GM19238 (cell line): ENCODE measurements at regions not wholly inside any gene's neighbourhood (a gene's known extent, or its start where the extent isn't known, plus 50 kb on each side); places are given as distances from the start of the nearest gene placed in this dataset.
"Not testable (repeated sequence)": the region's sequence is repeated elsewhere in the genome, so short reads cannot be mapped to it uniquely, and the experiment has no call there.

Source experiments
- DNase-seq: peaks from one replicate; pipeline ENCODE4 v3.0.0; 2011; ENCODE audit warnings: low spot score; ENCODE audit not compliant: insufficient read length

GRCh38 chr3:82038556-82038955 lies 277.1 kb upstream of the GBE1 start:
- no peak for DNase-seq

GRCh38 chr3:82033186-82033585 lies 271.7 kb upstream of the GBE1 start:
- DNase-seq: no peak

DNA sequence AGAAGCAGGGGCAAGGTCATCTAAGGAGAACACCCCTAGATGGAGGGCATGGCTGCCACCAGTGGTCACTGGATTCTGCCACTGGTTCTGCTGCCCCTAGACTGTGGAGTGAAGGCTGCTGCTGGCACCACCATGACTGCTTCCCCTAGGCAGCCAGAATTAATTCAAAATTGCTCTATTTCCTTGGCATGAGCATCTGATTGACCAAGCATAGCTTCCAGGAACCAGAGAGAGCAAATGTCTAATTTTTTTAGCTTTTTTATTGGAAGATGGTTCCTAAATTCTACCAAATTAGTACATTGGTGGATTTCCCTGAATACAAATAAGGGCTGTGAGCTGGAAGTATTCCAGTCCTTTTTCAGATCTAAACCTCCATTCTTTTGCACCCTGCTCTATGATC lies 270.2 kb upstream of the GBE1 start:
- no peak for DNase-seq

DNA sequence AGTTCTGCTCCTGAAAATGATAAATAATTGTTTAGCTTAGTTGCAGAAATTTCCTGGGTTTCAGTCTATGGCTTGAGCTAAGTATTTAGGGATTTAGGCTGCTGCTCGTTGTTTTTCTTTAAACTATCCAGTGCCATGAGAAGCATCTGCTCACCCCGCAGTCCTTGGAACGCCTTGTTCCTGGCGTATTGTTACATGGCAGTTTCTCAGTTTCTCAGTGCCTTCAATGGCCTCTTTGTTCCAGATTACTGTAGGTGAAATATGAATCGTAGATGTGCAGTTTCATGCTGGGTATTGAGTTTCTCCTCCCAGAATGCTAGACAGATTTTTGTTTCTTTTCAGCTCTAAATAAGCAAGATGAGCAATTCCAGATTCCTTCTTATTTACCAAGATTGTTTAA lies 269.5 kb upstream of the GBE1 start:
- no peak for DNase-seq

DNA sequence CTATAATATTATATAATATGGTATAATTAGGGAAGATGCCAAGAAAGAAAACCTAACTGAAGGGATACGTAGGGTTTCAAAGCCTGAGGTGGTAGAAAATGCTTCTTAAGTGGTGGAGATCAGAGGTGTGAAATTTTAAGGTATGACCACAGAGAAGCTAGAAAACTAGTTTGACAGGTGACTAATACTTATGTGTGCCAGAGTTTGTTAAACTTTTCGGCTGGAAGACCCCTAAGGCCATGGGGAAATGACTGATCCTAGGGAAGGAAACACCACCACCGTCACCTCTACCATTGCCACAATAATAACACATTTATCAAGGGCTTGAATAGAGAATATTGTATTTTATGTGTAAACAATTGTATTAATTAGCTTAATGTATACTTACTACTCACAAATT lies 261.4 kb upstream of the GBE1 start:
- DNase-seq: no peak

- no peak for DNase-seq
Observed at GRCh38 chr3:82020282-82020681, 258.8 kb upstream of the GBE1 start.

DNA sequence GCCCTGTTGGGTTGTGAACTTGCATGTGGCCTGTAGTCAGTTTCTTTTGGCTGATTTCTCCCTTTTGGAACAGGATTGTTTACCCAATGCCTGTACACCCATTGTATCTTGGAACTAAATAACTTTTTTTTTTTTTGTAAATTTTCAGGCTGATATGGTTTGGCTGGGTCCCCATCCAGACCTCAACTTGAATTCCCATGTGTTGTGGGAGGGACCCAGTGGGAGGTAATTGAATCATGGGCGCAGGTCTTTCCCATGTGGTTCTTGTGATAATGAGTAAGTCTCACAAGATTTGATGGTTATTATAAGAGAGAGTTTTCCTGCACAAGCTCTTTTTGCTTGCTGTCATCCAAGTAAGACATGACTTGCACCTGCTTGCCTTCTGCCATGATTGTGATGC lies 253.8 kb upstream of the GBE1 start:
- DNase-seq: no peak

GRCh38 chr3:82012775-82013174 lies 251.3 kb upstream of the GBE1 start:
- no peak for DNase-seq

DNA sequence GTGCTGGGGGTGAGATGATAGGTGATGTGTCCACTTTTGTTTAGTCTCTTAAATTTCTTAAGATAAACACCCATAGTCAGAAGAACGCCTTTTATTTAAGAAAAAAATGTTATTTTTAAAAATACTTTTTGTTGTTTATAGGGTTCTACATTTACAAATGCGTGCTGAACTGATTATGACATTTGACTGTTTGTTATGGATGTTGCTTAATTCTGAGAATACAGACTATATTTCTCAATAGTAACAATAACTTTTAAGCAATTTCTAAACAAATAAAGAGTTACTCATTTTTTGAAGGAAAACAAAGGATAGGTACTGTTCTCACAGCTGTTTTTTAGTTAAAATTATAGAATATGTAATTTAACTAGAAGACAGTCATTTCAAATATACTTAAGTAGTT lies 249.9 kb upstream of the GBE1 start:
- DNase-seq: no peak

GRCh38 chr3:82005266-82005665 lies 243.8 kb upstream of the GBE1 start:
- no peak for DNase-seq

GRCh38 chr3:82004266-82004665 lies 242.8 kb upstream of the GBE1 start:
- no peak for DNase-seq

DNA sequence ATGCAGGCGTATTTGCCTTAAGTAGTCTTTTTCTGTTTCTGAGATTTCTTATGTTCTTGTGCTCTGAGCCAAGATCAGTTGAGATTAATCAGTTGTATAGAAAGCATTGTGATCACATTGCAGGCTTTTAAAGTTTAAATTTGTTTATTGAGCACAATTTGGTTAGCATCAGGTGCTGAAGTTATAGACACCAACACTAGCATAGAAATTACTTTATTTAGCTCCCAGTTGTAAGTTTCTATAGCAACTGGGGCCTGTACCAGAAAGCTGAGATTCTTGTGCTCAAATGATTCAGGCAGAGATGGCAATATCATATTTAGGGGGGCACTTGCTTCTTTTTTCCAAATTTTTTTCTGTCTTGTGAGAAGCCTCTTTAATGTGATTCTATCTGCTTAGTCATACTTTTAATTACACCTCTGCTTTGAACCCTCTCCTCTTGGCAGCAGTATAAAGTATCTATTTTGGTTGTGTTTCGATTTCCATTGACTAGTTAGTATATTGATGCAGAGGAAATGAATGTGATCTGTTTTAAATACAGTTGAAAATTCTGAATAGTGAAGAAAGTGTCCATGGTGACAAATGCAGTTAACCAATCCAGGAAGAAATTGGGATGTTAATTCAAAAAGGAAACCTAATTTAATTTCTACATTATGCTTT lies 241.7 kb upstream of the GBE1 start:
- DNase-seq: no peak

DNA sequence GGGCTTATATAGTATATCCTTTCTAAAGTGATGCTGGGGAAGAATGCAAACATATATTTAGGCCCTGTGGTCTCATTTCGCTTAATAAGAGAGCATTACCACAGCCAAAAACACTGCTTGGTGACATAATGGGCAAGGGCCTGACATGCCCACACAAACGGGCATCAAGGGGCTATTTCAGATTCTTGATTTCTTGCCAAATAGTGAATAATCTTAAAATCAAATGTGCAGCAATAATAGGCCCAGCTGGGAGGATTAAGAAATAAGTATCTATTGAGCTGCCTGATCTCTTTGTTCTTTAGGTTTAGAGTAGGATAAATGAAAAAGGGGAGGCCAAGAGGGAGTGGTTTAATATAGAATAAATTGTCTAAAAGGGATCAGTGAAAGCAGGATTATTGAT lies 241.0 kb upstream of the GBE1 start:
- DNase-seq: no peak

DNA sequence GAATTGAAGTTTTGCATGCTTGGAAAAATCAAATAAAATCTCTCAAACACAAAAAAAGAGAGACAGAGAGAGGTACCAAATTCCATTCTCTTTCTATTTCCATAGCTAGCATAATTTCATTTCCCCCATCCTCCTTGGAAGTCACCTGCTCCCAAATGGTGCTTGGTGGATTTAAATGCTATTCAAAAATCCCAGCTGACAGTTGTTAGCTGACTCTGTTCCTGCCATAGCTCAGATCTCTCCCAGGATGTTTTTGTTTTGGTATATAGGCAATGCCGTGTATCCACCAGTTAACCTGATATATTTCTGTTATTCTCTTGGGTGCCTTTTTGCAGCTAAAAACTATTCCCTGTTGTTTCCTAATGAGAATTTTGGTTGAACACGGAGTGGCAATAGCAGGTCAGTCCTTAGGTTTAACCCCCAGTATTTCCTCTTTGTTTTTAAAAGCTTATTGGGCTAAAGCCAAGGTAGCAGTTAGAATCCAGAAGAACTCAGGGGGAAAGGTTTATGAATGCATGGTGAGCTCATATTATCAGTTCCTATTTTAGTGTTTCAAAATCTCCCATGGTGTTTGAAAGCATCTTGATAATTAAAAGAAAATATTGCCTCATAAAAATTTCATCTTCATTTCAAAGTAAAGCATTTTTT lies 240.0 kb upstream of the GBE1 start:
- no peak for DNase-seq

DNA sequence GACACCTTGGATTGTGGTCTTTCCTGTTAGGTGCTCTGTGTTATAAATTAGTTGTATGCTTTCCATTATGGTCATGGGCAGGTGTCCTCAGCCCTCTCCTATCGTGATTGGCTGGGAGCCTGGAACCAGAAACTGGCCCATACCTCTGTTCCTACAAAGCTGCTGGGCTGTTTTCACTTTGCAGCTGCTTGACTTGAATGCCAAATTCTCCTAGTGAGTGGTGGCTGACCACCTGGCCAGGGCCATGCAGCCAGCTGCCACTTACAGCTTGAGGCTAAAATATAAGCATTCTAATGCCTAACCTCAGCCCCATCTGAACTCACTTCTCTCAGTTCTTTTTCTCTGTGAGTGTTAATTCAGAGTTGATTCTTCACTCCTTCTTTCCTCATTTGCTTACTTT lies 239.3 kb upstream of the GBE1 start:
- DNase-seq: no peak

GRCh38 chr3:82000350-82000749 lies 238.9 kb upstream of the GBE1 start:
- DNase-seq: no peak

- no peak for DNase-seq
Observed at GRCh38 chr3:81998907-81999306, 237.5 kb upstream of the GBE1 start.

DNA sequence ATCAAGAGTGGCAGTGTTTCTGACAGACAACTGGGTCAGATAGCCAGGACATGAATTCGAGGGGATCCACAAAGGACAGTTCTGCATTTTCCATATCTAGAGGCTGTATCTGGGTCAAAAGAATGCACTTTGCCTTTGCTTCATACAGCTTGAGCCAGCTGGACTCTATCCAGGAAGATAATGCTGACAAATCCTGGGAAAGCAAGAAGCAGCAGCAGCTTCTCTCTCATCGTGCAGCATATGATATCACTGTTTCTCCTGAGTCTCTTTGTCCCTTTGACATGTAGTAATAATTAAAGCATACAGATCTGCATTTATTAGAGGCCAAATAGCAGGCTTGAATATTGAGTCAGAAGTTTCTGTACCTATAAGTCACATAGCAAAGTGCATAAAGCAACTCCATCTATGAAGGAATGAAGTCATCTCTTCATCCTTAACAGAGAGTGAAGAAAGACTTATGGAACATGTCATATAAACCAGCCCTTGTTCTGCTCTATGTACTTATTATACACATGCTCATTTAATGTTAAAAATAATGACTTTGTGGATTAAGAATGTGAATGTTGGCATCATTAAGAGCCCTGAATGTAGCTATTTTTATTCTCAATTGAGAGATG lies 236.8 kb upstream of the GBE1 start:
- no peak for DNase-seq

- DNase-seq: no peak
Observed at GRCh38 chr3:81997390-81997789, 235.9 kb upstream of the GBE1 start.

DNA sequence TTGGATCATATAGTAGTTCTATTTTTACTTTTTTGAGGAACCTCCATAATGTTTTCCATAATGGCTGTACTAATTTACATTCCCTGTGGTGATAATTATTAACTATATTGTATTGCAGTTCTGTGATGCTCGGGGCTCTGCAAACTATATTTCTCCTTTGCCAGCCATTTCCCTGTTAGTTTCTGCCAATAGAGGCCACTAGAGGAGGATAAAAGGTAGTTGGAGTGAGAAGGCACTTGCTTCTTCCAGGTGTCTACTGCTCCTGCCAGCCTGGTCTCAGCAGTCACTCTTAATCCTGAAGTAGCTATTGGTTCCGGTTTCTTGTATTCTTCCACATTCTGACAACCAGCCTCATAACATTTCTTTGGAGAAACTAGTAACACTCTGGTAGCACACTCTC lies 233.9 kb upstream of the GBE1 start:
- DNase-seq: no peak

- DNase-seq: no peak
Observed at GRCh38 chr3:81989758-81990157, 228.3 kb upstream of the GBE1 start.

GRCh38 chr3:81989274-81989673 lies 227.8 kb upstream of the GBE1 start:
- DNase-seq: no peak

- DNase-seq: not testable (repeated sequence)
Observed at GRCh38 chr3:81987412-81987811, 226.0 kb upstream of the GBE1 start.
